ENCODE measurements at regions not wholly inside any gene's neighbourhood (a gene's known extent, or its start where the extent isn't known, plus 50 kb on each side); places are given as distances from the start of the nearest gene placed in this dataset.

DNA sequence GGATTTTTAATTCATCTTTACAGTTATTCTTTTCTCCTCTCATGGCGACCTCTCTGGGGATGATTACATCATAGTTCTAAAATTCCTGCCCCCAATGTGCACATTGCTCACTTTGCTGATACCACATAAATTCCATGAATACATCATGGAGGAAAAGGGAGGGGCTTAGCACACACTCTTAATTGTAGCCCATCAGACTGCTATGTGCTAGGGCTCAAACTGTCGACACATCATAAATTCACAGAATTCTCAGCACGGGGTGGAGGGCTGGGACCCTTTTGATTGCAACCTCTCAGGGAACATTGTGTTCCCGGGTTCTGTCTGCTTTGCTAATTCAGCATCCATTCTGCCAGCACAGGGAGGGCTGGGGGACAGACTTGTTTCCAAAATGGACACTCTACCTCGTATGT, 592.9 kb downstream of the BCOR start:
- TF ChIP-seq CTCF (IDR thresholded peaks at IDR 0.05; ENCODE audit: low read length) (no peak), EZH2 (IDR thresholded peaks at IDR 0.05; ENCODE audit: borderline replicate concordance, low read length) (no peak)
